IMR-90 (cell line): ENCODE measurements at regions not wholly inside any gene's neighbourhood (a gene's known extent, or its start where the extent isn't known, plus 50 kb on each side); places are given as distances from the start of the nearest gene placed in this dataset.

ENCODE experiments used
- BHLHE40 ChIP-seq: fragments of 150-350 bp; IDR thresholded peaks from 2 replicates; pipeline ENCODE4 v1.6.1; 2016; ENCODE audit warnings: mild to moderate bottlenecking, low read depth, low read length
- CEBPB ChIP-seq: IDR thresholded peaks from 2 replicates; pipeline ENCODE4 v1.6.1; 2012; ENCODE audit warnings: low read depth, low read length, improper control_type of control experiment
- CHD1 ChIP-seq: IDR thresholded peaks from 2 replicates; pipeline ENCODE4 v1.6.1; 2012; ENCODE audit warnings: low read depth, low read length, improper control_type of control experiment
- CTCF ChIP-seq: conservative IDR thresholded peaks from 2 replicates; pipeline ENCODE4 v1.5.1; 2012; ENCODE audit warnings: mild to moderate bottlenecking, low read depth, low read length, improper control_type of control experiment
- FOS ChIP-seq: fragments of 150-350 bp; IDR thresholded peaks from 2 replicates; pipeline ENCODE4 v1.6.1; 2016; ENCODE audit warnings: low read depth, low read length
- MAZ ChIP-seq: IDR thresholded peaks from 2 replicates; pipeline ENCODE4 v1.6.1; 2012; ENCODE audit warnings: low read depth, mild to moderate bottlenecking, low read length, improper control_type of control experiment, moderate library complexity, borderline replicate concordance
- MXI1 ChIP-seq: IDR thresholded peaks from 2 replicates; pipeline ENCODE4 v1.6.1; 2012; ENCODE audit warnings: low read depth, mild to moderate bottlenecking, low read length, moderate library complexity, borderline replicate concordance
- POLR2A ChIP-seq: IDR thresholded peaks from 2 replicates; pipeline ENCODE4 v1.6.1; 2012; ENCODE audit warnings: mild to moderate bottlenecking, low read depth, low read length
- RAD21 ChIP-seq: IDR thresholded peaks from 2 replicates; pipeline ENCODE4 v1.6.1; 2012; ENCODE audit warnings: low read length, improper control_type of control experiment
- RFX5 ChIP-seq: IDR thresholded peaks from 2 replicates; pipeline ENCODE4 v1.8.0; 2012; ENCODE audit warnings: low read depth, mild to moderate bottlenecking, low read length, moderate library complexity
- SMC3 ChIP-seq: fragments of 150-350 bp; IDR thresholded peaks from 2 replicates; pipeline ENCODE4 v1.6.1; 2016; ENCODE audit warnings: low read depth, mild to moderate bottlenecking, antibody characterized with exemption, low read length, moderate library complexity
- USF2 ChIP-seq: fragments of 150-350 bp; IDR thresholded peaks from 2 replicates; pipeline ENCODE4 v1.6.1; 2017; ENCODE audit warnings: mild to moderate bottlenecking, antibody characterized with exemption, low read length, low read depth

GRCh38 chr18:5619376-5619775 lies 75.6 kb upstream of the EPB41L3 start:
- TF ChIP-seq POLR2A (no peak), RAD21 (no peak), BHLHE40 (no peak), CHD1 (no peak), CTCF (no peak), CEBPB (no peak), FOS (no peak), MXI1 (no peak), SMC3 (no peak), USF2 (no peak), MAZ (no peak), RFX5 (no peak)
